GM12891 (cell line): ENCODE measurements at regions not wholly inside any gene's neighbourhood (a gene's known extent, or its start where the extent isn't known, plus 50 kb on each side); places are given as distances from the start of the nearest gene placed in this dataset.

Experiments used
- POLR2A ChIP-seq: IDR thresholded peaks from 2 replicates; pipeline ENCODE4 v1.6.1; 2011; ENCODE audit warnings: low read depth, low read length, control low read depth
- POLR2AphosphoS5 ChIP-seq: IDR thresholded peaks from 2 replicates; pipeline ENCODE4 v1.6.1; 2011; ENCODE audit warnings: low read depth, low read length, control low read depth

- TF ChIP-seq POLR2AphosphoS5, result no peak
- TF ChIP-seq POLR2A, result no peak
These were observed 137.3 kb upstream of the TGFBR2 start for GRCh38 chr3:30469133-30469532.
